ENCODE measurements at regions not wholly inside any gene's neighbourhood (a gene's known extent, or its start where the extent isn't known, plus 50 kb on each side); places are given as distances from the start of the nearest gene placed in this dataset.

GRCh38 chr16:87054856-87055255 is 262.3 kb downstream of the C16orf95 start:
- Histone ChIP-seq H3K27me3 (no peaks in the 10 kb centered on the region), H3K9me3 (no peaks in the 10 kb centered on the region), H3K36me3 (no peaks in the 10 kb centered on the region), H3K4me3 (no peak overlapping the region), H3K4me1 (ENCODE audit: insufficient read depth) (no peaks in the 10 kb centered on the region), H3K27ac (no peak overlapping the region)
- no peak for DNase-seq
- TF ChIP-seq POLR2A (IDR thresholded peaks at IDR 0.05) = no peak
- TF ChIP-seq, protein P1, sequence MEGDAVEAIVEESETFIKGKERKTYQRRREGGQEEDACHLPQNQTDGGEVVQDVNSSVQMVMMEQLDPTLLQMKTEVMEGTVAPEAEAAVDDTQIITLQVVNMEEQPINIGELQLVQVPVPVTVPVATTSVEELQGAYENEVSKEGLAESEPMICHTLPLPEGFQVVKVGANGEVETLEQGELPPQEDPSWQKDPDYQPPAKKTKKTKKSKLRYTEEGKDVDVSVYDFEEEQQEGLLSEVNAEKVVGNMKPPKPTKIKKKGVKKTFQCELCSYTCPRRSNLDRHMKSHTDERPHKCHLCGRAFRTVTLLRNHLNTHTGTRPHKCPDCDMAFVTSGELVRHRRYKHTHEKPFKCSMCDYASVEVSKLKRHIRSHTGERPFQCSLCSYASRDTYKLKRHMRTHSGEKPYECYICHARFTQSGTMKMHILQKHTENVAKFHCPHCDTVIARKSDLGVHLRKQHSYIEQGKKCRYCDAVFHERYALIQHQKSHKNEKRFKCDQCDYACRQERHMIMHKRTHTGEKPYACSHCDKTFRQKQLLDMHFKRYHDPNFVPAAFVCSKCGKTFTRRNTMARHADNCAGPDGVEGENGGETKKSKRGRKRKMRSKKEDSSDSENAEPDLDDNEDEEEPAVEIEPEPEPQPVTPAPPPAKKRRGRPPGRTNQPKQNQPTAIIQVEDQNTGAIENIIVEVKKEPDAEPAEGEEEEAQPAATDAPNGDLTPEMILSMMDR (IDR thresholded peaks at IDR 0.05) = no peak
- no peak for TF ChIP-seq EP300 (IDR thresholded peaks at IDR 0.05)
- intact Hi-C loops (cut with DNase I) = loop anchor here in 2 of 4 donors (5.0 to 10.0 kb wide), 2 partner anchors 483 to 490 kb away; partner anchors contain the start of gene FOXC2 (in 1 of the 2)
- WGBS, 3 donors = 87 to 92% (median 89%) methylated on average over 4 of the region's 4 CpGs

GRCh38 chr16:87056083-87056482 is 261.1 kb downstream of the C16orf95 start:
- Histone ChIP-seq H3K4me3 (no peak overlapping the region), H3K4me1 (ENCODE audit: insufficient read depth) (no peaks in the 10 kb centered on the region), H3K27me3 (no peaks in the 10 kb centered on the region), H3K9me3 (no peaks in the 10 kb centered on the region), H3K27ac (no peak overlapping the region), H3K36me3 (no peaks in the 10 kb centered on the region)
- WGBS, 3 donors = 56 to 68% (median 68%) methylated on average over 4 of the region's 4 CpGs
- intact Hi-C loops (cut with DNase I) = loop anchor here in 2 of 4 donors (5.0 to 10.0 kb wide), 2 partner anchors 484 to 491 kb away; partner anchors contain the start of gene FOXC2 (in 1 of the 2)
- TF ChIP-seq POLR2A (IDR thresholded peaks at IDR 0.05) = no peak
- TF ChIP-seq EP300 (IDR thresholded peaks at IDR 0.05) = no peak
- TF ChIP-seq, protein P1 (IDR thresholded peaks at IDR 0.05) = no peak
- DNase-seq = no peak

DNA sequence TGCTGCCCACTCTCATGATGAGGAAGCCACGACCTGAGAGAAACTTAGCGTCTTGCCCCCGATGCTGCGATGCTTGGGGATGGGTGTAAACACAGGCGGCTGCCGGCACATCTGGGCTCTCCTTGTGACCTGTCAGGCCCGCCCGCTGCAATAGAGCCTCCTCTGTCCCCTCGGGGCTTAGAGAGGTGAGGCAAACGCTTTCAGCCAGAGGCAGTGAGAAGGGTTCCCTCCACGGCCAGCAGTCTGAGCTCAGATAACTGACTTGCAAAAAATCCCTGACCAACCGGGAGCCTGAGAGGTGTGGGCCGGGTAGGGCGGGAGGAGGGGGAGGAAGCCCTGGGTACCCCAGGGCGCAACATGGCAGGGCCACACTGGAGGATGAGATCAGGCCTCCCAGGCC is 260.6 kb downstream of the C16orf95 start:
- DNase-seq = no peak
- Histone ChIP-seq H3K27me3 (no peaks in the 10 kb centered on the region), H3K4me3 (no peak overlapping the region), H3K27ac (no peak overlapping the region), H3K4me1 (ENCODE audit: insufficient read depth) (no peaks in the 10 kb centered on the region), H3K9me3 (no peaks in the 10 kb centered on the region), H3K36me3 (no peaks in the 10 kb centered on the region)
- WGBS, 3 donors = 62 to 81% (median 75%) methylated on average over 15 of the region's 15 CpGs
- TF ChIP-seq POLR2A (IDR thresholded peaks at IDR 0.05) (no peak), EP300 (IDR thresholded peaks at IDR 0.05) (no peak)
- TF ChIP-seq, protein P1 (IDR thresholded peaks at IDR 0.05) = no peak
- intact Hi-C loops (cut with DNase I) = loop anchor here in 2 of 4 donors (5.0 to 10.0 kb wide), 2 partner anchors 484 to 492 kb away; partner anchors contain the start of gene FOXC2 (in 1 of the 2)

- intact Hi-C loops (cut with DNase I) = loop anchor here in 2 of 4 donors (5.0 to 10.0 kb wide), 2 partner anchors 485 to 493 kb away; partner anchors contain the start of gene FOXC2 (in 1 of the 2)
- DNase-seq = no peak
- no peaks in the 10 kb centered on the region for H3K36me3 ChIP-seq
- H3K27me3 ChIP-seq = no peaks in the 10 kb centered on the region
- TF ChIP-seq, protein P1 (IDR thresholded peaks at IDR 0.05) = no peak
- no peaks in the 10 kb centered on the region for H3K4me1 ChIP-seq (ENCODE audit: insufficient read depth)
- no peak overlapping the region for H3K4me3 ChIP-seq
- H3K9me3 ChIP-seq = no peaks in the 10 kb centered on the region
- no peak overlapping the region for H3K27ac ChIP-seq
- WGBS, 3 donors = 87 to 89% (median 89%) methylated on average over 26 of the region's 26 CpGs
Measured at GRCh38 chr16:87057211-87057881, 259.8 kb downstream of the C16orf95 start.

Measured in ovary (tissue), 7 donors.